Left kidney (tissue), 1 donor: ENCODE measurements at regions not wholly inside any gene's neighbourhood (a gene's known extent, or its start where the extent isn't known, plus 50 kb on each side); places are given as distances from the start of the nearest gene placed in this dataset.

Source experiments
- DNase-seq: peaks from one replicate; pipeline ENCODE4 v3.0.0-alpha.2; 2013

- no peak for DNase-seq
Measured at GRCh38 chr7:142405122-142405765, 147.4 kb upstream of the PRSS58 start.

GRCh38 chr7:142401951-142402350 is 144.1 kb upstream of the PRSS58 start:
- no peak for DNase-seq

- no peak for DNase-seq
Measured at GRCh38 chr7:142400042-142400533, 142.2 kb upstream of the PRSS58 start.

GRCh38 chr7:142391191-142391992 is 133.5 kb upstream of the PRSS58 start:
- no peak for DNase-seq

- DNase-seq: no peak
Measured at GRCh38 chr7:142389544-142389943, 131.7 kb upstream of the PRSS58 start.

- peak; percentile 59 for DNase-seq
Measured at GRCh38 chr7:142385491-142386340, 127.9 kb upstream of the PRSS58 start.

- no peak for DNase-seq
Measured at GRCh38 chr7:142384493-142384922, 126.7 kb upstream of the PRSS58 start.

- DNase-seq: no peak
Measured at GRCh38 chr7:142383841-142384492, 126.1 kb upstream of the PRSS58 start.

GRCh38 chr7:142381727-142382390 is 124.0 kb upstream of the PRSS58 start:
- DNase-seq: no peak

- DNase-seq: no peak
Measured at GRCh38 chr7:142380069-142380468, 122.2 kb upstream of the PRSS58 start.

- DNase-seq: no peak
Measured at GRCh38 chr7:142379201-142379885, 121.5 kb upstream of the PRSS58 start.

- no peak for DNase-seq
Measured at GRCh38 chr7:142377567-142377966, 119.7 kb upstream of the PRSS58 start.

GRCh38 chr7:142376356-142376997 is 118.6 kb upstream of the PRSS58 start:
- no peak for DNase-seq

GRCh38 chr7:142375710-142376313 is 118.0 kb upstream of the PRSS58 start:
- DNase-seq: peak; percentile 60

GRCh38 chr7:142372727-142373126 is 114.9 kb upstream of the PRSS58 start:
- no peak for DNase-seq

GRCh38 chr7:142371586-142372377 is 113.9 kb upstream of the PRSS58 start:
- no peak for DNase-seq

GRCh38 chr7:142365410-142365842 is 107.6 kb upstream of the PRSS58 start:
- no peak for DNase-seq

GRCh38 chr7:142364551-142364950 is 106.7 kb upstream of the PRSS58 start:
- DNase-seq: no peak

- no peak for DNase-seq
Measured at GRCh38 chr7:142362349-142362748, 104.5 kb upstream of the PRSS58 start.
